DOHH2 (cell line): ENCODE measurements at regions not wholly inside any gene's neighbourhood (a gene's known extent, or its start where the extent isn't known, plus 50 kb on each side); places are given as distances from the start of the nearest gene placed in this dataset.

ENCODE experiments used
- H3F3A ChIP-seq: fragments of 200-600 bp; sonication (generic), shearing (Covaris generic); 2 replicates; pipeline ENCODE4 v1.6.0; 2016; ENCODE audit warnings: antibody characterized with exemption, mild to moderate bottlenecking; ENCODE audit not compliant: control insufficient read depth, insufficient read depth
- H3K27ac ChIP-seq: fragments of 200-600 bp; sonication (generic); 2 replicates; pipeline ENCODE4 v1.5.1; 2014; ENCODE audit warnings: low read depth, mild to moderate bottlenecking, low read length, moderate library complexity
- H3K27me3 ChIP-seq: fragments of 200-600 bp; sonication (generic); 2 replicates; pipeline ENCODE4 v1.6.1; 2014; ENCODE audit warnings: mild to moderate bottlenecking, low read length, mixed read lengths; ENCODE audit not compliant: control insufficient read depth
- H3K36me3 ChIP-seq: fragments of 200-600 bp; sonication (generic); 2 replicates; pipeline ENCODE4 v1.6.1; 2014; ENCODE audit warnings: mild to moderate bottlenecking, low read length, moderate library complexity, mixed read lengths; ENCODE audit not compliant: control insufficient read depth
- H3K4me1 ChIP-seq: fragments of 200-600 bp; sonication (generic); 2 replicates; pipeline ENCODE4 v1.6.1; 2014; ENCODE audit warnings: mild to moderate bottlenecking, low read length, mixed read lengths; ENCODE audit not compliant: control insufficient read depth
- H3K4me2 ChIP-seq: fragments of 200-600 bp; sonication (generic); 2 replicates; pipeline ENCODE4 v1.6.0; 2014; ENCODE audit warnings: mild to moderate bottlenecking, low read length, moderate library complexity
- H3K4me3 ChIP-seq: fragments of 200-600 bp; sonication (generic); 2 replicates; pipeline ENCODE4 v1.5.1; 2014; ENCODE audit warnings: mild to moderate bottlenecking, low read length, mixed read lengths
- H3K79me2 ChIP-seq: fragments of 200-600 bp; sonication (generic); 2 replicates; pipeline ENCODE4 v1.6.1; 2014; ENCODE audit warnings: mild to moderate bottlenecking, low read length, mixed read lengths; ENCODE audit not compliant: control insufficient read depth
- H3K9me2 ChIP-seq: fragments of 200-600 bp; sonication (generic); replicated peaks from 2 replicates; pipeline ENCODE4 v1.6.1; 2014; ENCODE audit warnings: mild to moderate bottlenecking, low read length, mixed read lengths; ENCODE audit not compliant: control insufficient read depth
- H3K9me3 ChIP-seq: fragments of 200-600 bp; sonication (generic); 2 replicates; pipeline ENCODE4 v1.6.1; 2014; ENCODE audit warnings: antibody characterized with exemption, low read length, mixed read lengths; ENCODE audit not compliant: control insufficient read depth, insufficient read depth
- H4K20me1 ChIP-seq: fragments of 200-600 bp; sonication (generic); 2 replicates; pipeline ENCODE4 v1.6.0; 2014; ENCODE audit warnings: low read depth, mild to moderate bottlenecking, antibody characterized with exemption, low read length, moderate library complexity; ENCODE audit not compliant: control insufficient read depth, insufficient read depth
- EZH2phosphoT487 ChIP-seq: fragments of 200-600 bp; sonication (generic); IDR thresholded peaks from 2 replicates; pipeline ENCODE4 v1.6.1; 2017; ENCODE audit warnings: borderline replicate concordance, mild to moderate bottlenecking, antibody characterized with exemption, low read length, moderate library complexity, mixed read lengths
- TF ChIP-seq, protein P1 (sequence below): fragments of 200-600 bp; sonication (generic); IDR thresholded peaks from one replicate; pipeline ENCODE4 v1.5.1; 2014; ENCODE audit warnings: antibody characterized with exemption, mild to moderate bottlenecking, low read depth, low read length; ENCODE audit not compliant: poor library complexity, severe bottlenecking

DNA sequence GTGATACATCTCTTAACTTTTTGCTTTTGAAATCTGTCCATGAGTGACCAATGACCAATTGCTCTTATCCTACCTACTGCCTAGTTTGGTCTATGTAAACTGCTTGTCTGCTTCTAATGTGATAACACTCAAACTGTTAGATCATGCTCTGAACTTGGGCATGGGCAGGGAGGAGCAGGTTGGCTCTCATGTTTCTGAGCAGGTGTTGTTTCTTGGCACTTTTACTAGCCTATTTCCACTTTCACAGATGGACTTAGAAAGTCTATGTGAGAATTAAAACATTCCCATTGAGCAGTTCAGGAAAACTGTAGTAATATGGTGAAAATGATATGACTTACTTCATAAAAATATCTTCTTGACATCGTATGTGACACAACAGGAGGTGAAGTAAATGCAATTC lies 538.4 kb downstream of the HACE1 start:
- no peaks in the 10 kb centered on the region for H3F3A ChIP-seq
- no peaks in the 10 kb centered on the region for H4K20me1 ChIP-seq
- H3K9me3 ChIP-seq = no peaks in the 10 kb centered on the region
- H3K79me2 ChIP-seq = no peaks in the 10 kb centered on the region
- H3K9me2 ChIP-seq = no peaks in the 10 kb centered on the region
- H3K4me2 ChIP-seq = no peak overlapping the region
- TF ChIP-seq, protein P1, sequence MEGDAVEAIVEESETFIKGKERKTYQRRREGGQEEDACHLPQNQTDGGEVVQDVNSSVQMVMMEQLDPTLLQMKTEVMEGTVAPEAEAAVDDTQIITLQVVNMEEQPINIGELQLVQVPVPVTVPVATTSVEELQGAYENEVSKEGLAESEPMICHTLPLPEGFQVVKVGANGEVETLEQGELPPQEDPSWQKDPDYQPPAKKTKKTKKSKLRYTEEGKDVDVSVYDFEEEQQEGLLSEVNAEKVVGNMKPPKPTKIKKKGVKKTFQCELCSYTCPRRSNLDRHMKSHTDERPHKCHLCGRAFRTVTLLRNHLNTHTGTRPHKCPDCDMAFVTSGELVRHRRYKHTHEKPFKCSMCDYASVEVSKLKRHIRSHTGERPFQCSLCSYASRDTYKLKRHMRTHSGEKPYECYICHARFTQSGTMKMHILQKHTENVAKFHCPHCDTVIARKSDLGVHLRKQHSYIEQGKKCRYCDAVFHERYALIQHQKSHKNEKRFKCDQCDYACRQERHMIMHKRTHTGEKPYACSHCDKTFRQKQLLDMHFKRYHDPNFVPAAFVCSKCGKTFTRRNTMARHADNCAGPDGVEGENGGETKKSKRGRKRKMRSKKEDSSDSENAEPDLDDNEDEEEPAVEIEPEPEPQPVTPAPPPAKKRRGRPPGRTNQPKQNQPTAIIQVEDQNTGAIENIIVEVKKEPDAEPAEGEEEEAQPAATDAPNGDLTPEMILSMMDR = no peak
- TF ChIP-seq EZH2phosphoT487 = no peak
- H3K36me3 ChIP-seq = no peaks in the 10 kb centered on the region
- no peaks in the 10 kb centered on the region for H3K4me1 ChIP-seq
- H3K27ac ChIP-seq = no peak overlapping the region
- 0 out of 2 replicates have a peak, but pooled peaks cover 3% of the 10 kb centered on the region for H3K27me3 ChIP-seq
- H3K4me3 ChIP-seq = no peak overlapping the region

DNA sequence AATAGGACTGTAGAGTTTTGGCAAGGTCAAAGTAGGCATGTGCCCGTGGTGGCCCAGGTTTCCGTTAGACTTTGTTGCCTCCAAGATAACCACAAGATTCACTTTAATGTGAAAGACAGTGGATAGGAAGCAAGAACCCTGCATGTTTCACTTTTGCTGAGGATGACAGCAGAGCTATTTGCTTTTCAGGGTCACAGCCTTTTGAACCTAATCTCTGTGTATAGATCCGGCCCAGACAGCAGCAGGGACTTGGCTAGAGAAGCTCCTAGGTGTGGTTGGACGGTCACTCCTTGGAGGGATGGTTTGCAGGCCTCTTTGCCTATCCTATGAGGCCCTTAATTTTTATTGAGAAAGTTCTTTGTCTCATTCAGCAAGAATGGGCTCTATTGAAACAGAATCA lies 538.8 kb downstream of the HACE1 start:
- H3K27ac ChIP-seq = no peak overlapping the region
- no peak for TF ChIP-seq EZH2phosphoT487
- TF ChIP-seq, protein P1 = no peak
- no peaks in the 10 kb centered on the region for H3K36me3 ChIP-seq
- H4K20me1 ChIP-seq = no peaks in the 10 kb centered on the region
- no peaks in the 10 kb centered on the region for H3K9me3 ChIP-seq
- no peak overlapping the region for H3K4me3 ChIP-seq
- no peaks in the 10 kb centered on the region for H3F3A ChIP-seq
- H3K79me2 ChIP-seq = no peaks in the 10 kb centered on the region
- 0 out of 2 replicates have a peak, but pooled peaks cover 3% of the 10 kb centered on the region for H3K27me3 ChIP-seq
- H3K9me2 ChIP-seq = no peaks in the 10 kb centered on the region
- no peak overlapping the region for H3K4me2 ChIP-seq
- no peaks in the 10 kb centered on the region for H3K4me1 ChIP-seq

DNA sequence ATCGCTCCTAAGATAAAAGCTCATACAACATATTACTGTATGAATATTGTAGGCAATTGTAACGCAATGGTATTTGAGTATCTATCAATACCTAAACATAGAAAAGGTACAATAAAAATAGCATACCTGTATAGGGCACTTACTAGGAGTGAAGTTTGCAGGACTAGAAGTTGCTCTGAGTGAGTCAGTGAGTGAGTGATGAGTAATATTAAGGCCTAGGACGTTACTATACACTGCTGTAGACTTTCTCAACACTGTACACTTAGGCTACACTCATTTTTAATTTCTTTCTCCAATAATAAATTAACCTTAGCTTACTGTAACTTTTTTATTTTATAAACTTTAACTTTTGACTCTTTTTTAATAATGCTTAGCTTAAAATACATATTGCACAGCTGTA lies 546.9 kb downstream of the HACE1 start:
- Histone ChIP-seq H3K36me3 (no peaks in the 10 kb centered on the region), H3K27me3 (no peaks in the 10 kb centered on the region), H3K79me2 (no peaks in the 10 kb centered on the region), H3K4me3 (no peak overlapping the region), H3K4me1 (no peaks in the 10 kb centered on the region), H4K20me1 (no peaks in the 10 kb centered on the region), H3K27ac (no peak overlapping the region), H3F3A (no peaks in the 10 kb centered on the region), H3K9me3 (no peaks in the 10 kb centered on the region), H3K9me2 (no peaks in the 10 kb centered on the region), H3K4me2 (no peak overlapping the region)
- TF ChIP-seq, protein P1 = no peak
- no peak for TF ChIP-seq EZH2phosphoT487

DNA sequence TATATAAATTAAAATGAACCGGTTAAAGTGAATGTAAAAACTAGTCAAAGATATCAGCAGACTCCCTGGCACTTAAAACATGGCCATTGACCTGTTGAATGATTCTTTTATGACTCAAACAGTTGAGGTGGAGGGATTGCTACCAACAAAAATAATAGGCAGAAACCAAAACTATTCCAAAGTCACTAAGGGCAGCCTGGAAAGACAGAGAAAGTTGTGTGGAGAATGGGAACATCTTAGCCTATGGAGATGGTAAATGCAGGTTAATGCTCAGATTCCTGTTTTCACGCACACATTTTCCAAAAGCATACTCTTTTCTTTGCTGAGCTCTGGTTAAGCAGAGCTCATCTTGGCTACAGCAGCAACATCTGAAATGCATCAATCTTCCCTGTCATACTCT lies 553.5 kb downstream of the HACE1 start:
- Histone ChIP-seq H3K27me3 (no peaks in the 10 kb centered on the region), H3K9me2 (no peaks in the 10 kb centered on the region), H3K9me3 (no peaks in the 10 kb centered on the region), H3K79me2 (no peaks in the 10 kb centered on the region), H3K4me3 (no peak overlapping the region), H3F3A (no peaks in the 10 kb centered on the region), H3K36me3 (no peaks in the 10 kb centered on the region), H3K4me2 (no peak overlapping the region), H3K27ac (no peak overlapping the region), H3K4me1 (no peaks in the 10 kb centered on the region), H4K20me1 (no peaks in the 10 kb centered on the region)
- TF ChIP-seq, protein P1 = no peak
- no peak for TF ChIP-seq EZH2phosphoT487
